SU-DHL-6 (cell line): ENCODE measurements at regions not wholly inside any gene's neighbourhood (a gene's known extent, or its start where the extent isn't known, plus 50 kb on each side); places are given as distances from the start of the nearest gene placed in this dataset.

Source experiments
- EZH2phosphoT487 ChIP-seq: fragments of 200-600 bp; sonication (generic), shearing (Covaris generic); conservative IDR thresholded peaks from 2 replicates; pipeline ENCODE4 v1.6.1; 2018; ENCODE audit warnings: mild to moderate bottlenecking, antibody characterized with exemption, low read length, moderate library complexity, mixed read lengths
- TF ChIP-seq, protein P1 (sequence below): fragments of 200-600 bp; sonication (generic); IDR thresholded peaks from one replicate; pipeline ENCODE4 v1.5.1; 2017; ENCODE audit warnings: antibody characterized with exemption, mild to moderate bottlenecking, low read length, moderate library complexity; ENCODE audit not compliant: insufficient read depth, poor library complexity, severe bottlenecking

DNA sequence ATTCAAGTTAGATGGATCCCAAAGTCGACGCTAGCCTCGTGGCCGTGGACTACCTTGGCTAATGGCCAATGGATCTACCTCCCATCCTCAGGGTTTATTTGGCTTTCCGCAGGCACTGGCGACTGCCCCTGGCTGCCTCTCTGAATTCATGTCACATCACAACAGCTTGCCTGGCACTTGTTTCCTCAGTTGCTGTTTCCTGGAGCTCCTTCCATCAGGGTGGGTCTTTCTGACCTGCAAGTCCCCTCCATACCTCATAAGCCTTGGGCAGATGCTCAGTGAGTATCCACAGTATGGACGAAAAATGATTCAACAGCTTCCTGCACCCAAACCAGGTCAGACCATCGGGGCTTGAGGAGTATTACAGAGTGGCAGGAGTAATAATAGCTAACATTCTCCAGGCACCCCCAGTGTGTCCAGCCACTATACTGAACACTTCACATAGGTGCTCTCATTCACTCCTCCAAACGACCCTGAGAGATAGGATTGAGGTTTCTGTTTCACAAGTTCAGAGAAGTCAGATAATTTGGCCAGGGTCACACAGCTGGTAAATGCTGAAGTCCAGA lies 311.5 kb downstream of the TLE3 start:
- TF ChIP-seq, protein P1, sequence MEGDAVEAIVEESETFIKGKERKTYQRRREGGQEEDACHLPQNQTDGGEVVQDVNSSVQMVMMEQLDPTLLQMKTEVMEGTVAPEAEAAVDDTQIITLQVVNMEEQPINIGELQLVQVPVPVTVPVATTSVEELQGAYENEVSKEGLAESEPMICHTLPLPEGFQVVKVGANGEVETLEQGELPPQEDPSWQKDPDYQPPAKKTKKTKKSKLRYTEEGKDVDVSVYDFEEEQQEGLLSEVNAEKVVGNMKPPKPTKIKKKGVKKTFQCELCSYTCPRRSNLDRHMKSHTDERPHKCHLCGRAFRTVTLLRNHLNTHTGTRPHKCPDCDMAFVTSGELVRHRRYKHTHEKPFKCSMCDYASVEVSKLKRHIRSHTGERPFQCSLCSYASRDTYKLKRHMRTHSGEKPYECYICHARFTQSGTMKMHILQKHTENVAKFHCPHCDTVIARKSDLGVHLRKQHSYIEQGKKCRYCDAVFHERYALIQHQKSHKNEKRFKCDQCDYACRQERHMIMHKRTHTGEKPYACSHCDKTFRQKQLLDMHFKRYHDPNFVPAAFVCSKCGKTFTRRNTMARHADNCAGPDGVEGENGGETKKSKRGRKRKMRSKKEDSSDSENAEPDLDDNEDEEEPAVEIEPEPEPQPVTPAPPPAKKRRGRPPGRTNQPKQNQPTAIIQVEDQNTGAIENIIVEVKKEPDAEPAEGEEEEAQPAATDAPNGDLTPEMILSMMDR = no peak
- no peak for TF ChIP-seq EZH2phosphoT487
